SU-DHL-6 (cell line): ENCODE measurements at regions not wholly inside any gene's neighbourhood (a gene's known extent, or its start where the extent isn't known, plus 50 kb on each side); places are given as distances from the start of the nearest gene placed in this dataset.

Source experiments
- H2AFZ ChIP-seq: fragments of 200-600 bp; sonication (generic); 2 replicates; pipeline ENCODE4 v1.6.1; 2014; ENCODE audit warnings: low read depth, mild to moderate bottlenecking, moderate library complexity, mixed read lengths, antibody characterized with exemption, low read length; ENCODE audit not compliant: severe bottlenecking
- H3F3A ChIP-seq: fragments of 200-600 bp; shearing (Covaris generic); 2 replicates; pipeline ENCODE4 v1.6.0; 2016; ENCODE audit warnings: antibody characterized with exemption, mild to moderate bottlenecking; ENCODE audit not compliant: insufficient read depth
- H3K27ac ChIP-seq: fragments of 200-600 bp; sonication (generic); 2 replicates; pipeline ENCODE4 v1.5.1; 2016; ENCODE audit warnings: low read depth, mild to moderate bottlenecking, low read length, moderate library complexity, mixed read lengths
- H3K27me3 ChIP-seq: fragments of 200-600 bp; sonication (generic), shearing (Covaris generic); 2 replicates; pipeline ENCODE4 v1.6.0; 2014; ENCODE audit warnings: mild to moderate bottlenecking, low read length
- H3K36me3 ChIP-seq: fragments of 200-600 bp; sonication (generic); 2 replicates; pipeline ENCODE4 v1.6.1; 2014; ENCODE audit warnings: mild to moderate bottlenecking, low read length, mixed read lengths
- H3K4me2 ChIP-seq: fragments of 300-600, 200-600 bp; shearing (Covaris generic), sonication (generic); 2 replicates; pipeline ENCODE4 v1.6.0; 2014; ENCODE audit warnings: low read length, low read depth, mild to moderate bottlenecking; ENCODE audit not compliant: poor library complexity, severe bottlenecking
- H3K4me3 ChIP-seq: fragments of 200-600 bp; sonication (generic); 2 replicates; pipeline ENCODE4 v1.5.1; 2014; ENCODE audit warnings: antibody characterized with exemption, low read length, mild to moderate bottlenecking, mixed read lengths; ENCODE audit not compliant: insufficient read depth, poor library complexity, severe bottlenecking
- H3K79me2 ChIP-seq: fragments of 200-600 bp; sonication (generic); 2 replicates; pipeline ENCODE4 v1.6.1; 2014; ENCODE audit warnings: mild to moderate bottlenecking, low read length, moderate library complexity; ENCODE audit not compliant: insufficient read depth
- H3K9ac ChIP-seq: fragments of 200-600 bp; sonication (generic); 2 replicates; pipeline ENCODE4 v1.7.0; 2014; ENCODE audit warnings: mild to moderate bottlenecking, low read length
- H3K9me2 ChIP-seq: fragments of 200-600 bp; sonication (generic); replicated peaks from 2 replicates; pipeline ENCODE4 v1.6.1; 2014; ENCODE audit warnings: low read length; ENCODE audit not compliant: insufficient read depth
- H3K9me3 ChIP-seq: fragments of 200-600 bp; sonication (generic); 2 replicates; pipeline ENCODE4 v1.6.1; 2014; ENCODE audit warnings: low read length, mixed read lengths; ENCODE audit not compliant: insufficient read depth
- H4K20me1 ChIP-seq: fragments of 200-600 bp; sonication (generic); 2 replicates; pipeline ENCODE4 v1.6.1; 2014; ENCODE audit warnings: low read depth, mild to moderate bottlenecking, antibody characterized with exemption, low read length, moderate library complexity, mixed read lengths
- EZH2phosphoT487 ChIP-seq: fragments of 200-600 bp; sonication (generic), shearing (Covaris generic); conservative IDR thresholded peaks from 2 replicates; pipeline ENCODE4 v1.6.1; 2018; ENCODE audit warnings: mild to moderate bottlenecking, antibody characterized with exemption, low read length, moderate library complexity, mixed read lengths
- TF ChIP-seq, protein P1 (sequence below): fragments of 200-600 bp; sonication (generic); IDR thresholded peaks from one replicate; pipeline ENCODE4 v1.5.1; 2017; ENCODE audit warnings: antibody characterized with exemption, mild to moderate bottlenecking, low read length, moderate library complexity; ENCODE audit not compliant: insufficient read depth, poor library complexity, severe bottlenecking

DNA sequence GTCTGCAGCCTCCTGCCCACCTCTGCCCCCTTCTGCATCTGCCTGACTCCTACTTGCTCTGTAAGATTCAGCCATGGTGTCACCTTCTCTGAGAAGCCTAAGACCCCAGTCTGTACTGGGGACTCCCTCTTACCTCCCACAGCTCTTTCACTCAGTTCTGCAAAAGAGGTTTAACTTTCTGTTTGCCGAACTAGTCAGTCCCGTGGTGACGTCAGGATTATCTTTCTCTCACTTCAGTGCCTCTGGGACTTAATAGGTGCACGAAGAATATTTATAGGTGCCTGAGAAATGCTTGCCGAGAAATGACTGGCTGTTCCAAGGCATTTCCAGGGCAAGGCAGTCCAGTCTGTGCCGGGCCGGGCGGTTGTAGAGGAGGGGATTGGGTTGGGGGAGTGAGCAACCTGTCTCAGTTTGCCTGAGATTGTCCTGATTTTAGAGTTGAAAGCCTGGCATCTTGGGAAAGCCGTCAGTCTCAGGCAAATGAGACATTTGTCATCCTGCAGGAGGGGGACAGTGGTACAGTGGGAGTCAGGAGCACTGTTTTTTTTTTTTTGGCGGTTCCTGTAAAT, 227.5 kb upstream of the NPVF start:
- H3K79me2 ChIP-seq, result no peaks in the 10 kb centered on the region
- no peak overlapping the region for H3K4me2 ChIP-seq
- H4K20me1 ChIP-seq, result no peaks in the 10 kb centered on the region
- no peak overlapping the region for H3K4me3 ChIP-seq
- H3K9ac ChIP-seq, result no peak overlapping the region
- H2AFZ ChIP-seq, result no peak overlapping the region
- no peaks in the 10 kb centered on the region for H3K9me3 ChIP-seq
- no peaks in the 10 kb centered on the region for H3F3A ChIP-seq
- no peaks in the 10 kb centered on the region for H3K36me3 ChIP-seq
- no peaks in the 10 kb centered on the region for H3K9me2 ChIP-seq
- no peaks in the 10 kb centered on the region for H3K27me3 ChIP-seq
- no peak overlapping the region for H3K27ac ChIP-seq
- no peak for TF ChIP-seq EZH2phosphoT487
- TF ChIP-seq, protein P1, sequence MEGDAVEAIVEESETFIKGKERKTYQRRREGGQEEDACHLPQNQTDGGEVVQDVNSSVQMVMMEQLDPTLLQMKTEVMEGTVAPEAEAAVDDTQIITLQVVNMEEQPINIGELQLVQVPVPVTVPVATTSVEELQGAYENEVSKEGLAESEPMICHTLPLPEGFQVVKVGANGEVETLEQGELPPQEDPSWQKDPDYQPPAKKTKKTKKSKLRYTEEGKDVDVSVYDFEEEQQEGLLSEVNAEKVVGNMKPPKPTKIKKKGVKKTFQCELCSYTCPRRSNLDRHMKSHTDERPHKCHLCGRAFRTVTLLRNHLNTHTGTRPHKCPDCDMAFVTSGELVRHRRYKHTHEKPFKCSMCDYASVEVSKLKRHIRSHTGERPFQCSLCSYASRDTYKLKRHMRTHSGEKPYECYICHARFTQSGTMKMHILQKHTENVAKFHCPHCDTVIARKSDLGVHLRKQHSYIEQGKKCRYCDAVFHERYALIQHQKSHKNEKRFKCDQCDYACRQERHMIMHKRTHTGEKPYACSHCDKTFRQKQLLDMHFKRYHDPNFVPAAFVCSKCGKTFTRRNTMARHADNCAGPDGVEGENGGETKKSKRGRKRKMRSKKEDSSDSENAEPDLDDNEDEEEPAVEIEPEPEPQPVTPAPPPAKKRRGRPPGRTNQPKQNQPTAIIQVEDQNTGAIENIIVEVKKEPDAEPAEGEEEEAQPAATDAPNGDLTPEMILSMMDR, result no peak

DNA sequence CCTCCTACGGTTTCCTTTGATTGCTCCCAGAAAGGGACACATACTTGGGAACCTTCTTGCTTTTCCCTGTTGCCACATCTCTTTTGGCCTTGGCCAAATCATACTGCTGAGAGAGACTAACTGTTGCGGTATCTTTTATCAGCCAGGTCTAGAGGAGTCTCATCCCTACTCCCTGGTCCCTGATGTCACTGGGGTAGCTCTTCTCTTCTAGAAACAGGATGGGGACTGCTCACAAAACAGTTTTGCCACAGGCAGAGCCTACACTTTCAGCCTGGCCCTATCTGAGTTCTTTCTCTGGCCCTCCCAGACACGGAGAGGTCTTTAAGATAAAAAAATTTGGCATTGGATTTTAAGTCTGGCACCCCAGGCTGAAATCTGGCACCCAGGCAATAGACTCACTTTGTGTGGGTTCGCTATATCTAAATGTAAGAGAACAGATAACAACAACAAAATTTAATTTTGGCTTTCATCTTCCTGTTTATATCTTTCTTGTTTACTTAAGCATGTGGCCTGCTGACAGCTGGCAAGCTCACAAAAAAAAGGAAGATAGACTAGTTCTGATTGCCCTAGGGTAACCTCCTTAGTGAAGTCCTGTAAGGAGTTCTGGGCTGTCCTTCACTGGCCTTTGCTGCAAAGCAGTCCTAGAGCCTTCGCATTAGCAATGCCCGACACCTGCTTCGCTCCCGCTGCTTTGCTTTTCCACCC, 228.3 kb upstream of the NPVF start:
- no peak for TF ChIP-seq EZH2phosphoT487
- TF ChIP-seq, protein P1, result no peak
- Histone ChIP-seq H3K27me3 (no peaks in the 10 kb centered on the region), H3K27ac (no peak overlapping the region), H3F3A (no peaks in the 10 kb centered on the region), H3K36me3 (no peaks in the 10 kb centered on the region), H4K20me1 (no peaks in the 10 kb centered on the region), H2AFZ (no peak overlapping the region), H3K4me2 (no peak overlapping the region), H3K4me3 (no peak overlapping the region), H3K9me2 (no peaks in the 10 kb centered on the region), H3K9ac (no peak overlapping the region), H3K79me2 (no peaks in the 10 kb centered on the region), H3K9me3 (no peaks in the 10 kb centered on the region)

DNA sequence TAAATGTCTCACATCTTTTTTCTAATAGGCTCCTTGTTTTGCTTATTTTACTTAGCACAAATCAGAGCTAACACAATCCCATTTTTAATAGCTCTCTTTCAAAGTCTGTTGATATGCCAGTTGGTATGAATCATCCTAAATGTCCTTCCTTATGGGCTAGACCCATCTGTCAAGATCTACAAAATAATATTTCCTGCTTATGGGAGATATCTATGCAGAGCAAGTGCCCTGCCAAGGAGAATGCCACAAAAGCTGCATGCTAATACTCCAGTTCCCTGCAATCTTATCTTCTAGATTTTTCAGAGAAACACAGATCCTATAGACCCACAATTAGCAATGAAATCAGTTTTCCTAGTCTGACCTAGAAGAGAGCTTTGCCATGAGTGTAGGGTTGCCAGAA, 230.8 kb upstream of the NPVF start:
- H3K9ac ChIP-seq, result no peak overlapping the region
- TF ChIP-seq EZH2phosphoT487, result no peak
- TF ChIP-seq, protein P1, result no peak
- H3K27ac ChIP-seq, result no peak overlapping the region

More for the DNA sequence above, 230.8 kb upstream of the NPVF start:
- Histone ChIP-seq H3K4me2 (no peak overlapping the region), H2AFZ (no peak overlapping the region), H3K9me2 (no peaks in the 10 kb centered on the region), H3K4me3 (no peak overlapping the region), H4K20me1 (no peaks in the 10 kb centered on the region), H3F3A (no peaks in the 10 kb centered on the region), H3K36me3 (no peaks in the 10 kb centered on the region), H3K79me2 (no peaks in the 10 kb centered on the region), H3K9me3 (no peaks in the 10 kb centered on the region), H3K27me3 (no peaks in the 10 kb centered on the region)
